LNCaP clone FGC (cell line): ENCODE measurements at regions not wholly inside any gene's neighbourhood (a gene's known extent, or its start where the extent isn't known, plus 50 kb on each side); places are given as distances from the start of the nearest gene placed in this dataset.
A peak's percentile ranks its signal among the peaks of the same experiment; 100 is the strongest.

Source experiments
- DNase-seq: peaks from one replicate; pipeline ENCODE4 v3.0.0-alpha.2; 2011; ENCODE audit warnings: low read depth
- H3K4me3 ChIP-seq: 2 replicates; pipeline ENCODE4 v1.5.1; 2011; ENCODE audit warnings: mild to moderate bottlenecking, low read depth, low read length, control low read depth
- TF ChIP-seq, protein P1 (sequence below): IDR thresholded peaks from 2 replicates; pipeline ENCODE4 v1.5.1; 2012; ENCODE audit warnings: mild to moderate bottlenecking; ENCODE audit not compliant: control insufficient read depth, insufficient read depth; ENCODE audit errors: extremely low read depth

DNA sequence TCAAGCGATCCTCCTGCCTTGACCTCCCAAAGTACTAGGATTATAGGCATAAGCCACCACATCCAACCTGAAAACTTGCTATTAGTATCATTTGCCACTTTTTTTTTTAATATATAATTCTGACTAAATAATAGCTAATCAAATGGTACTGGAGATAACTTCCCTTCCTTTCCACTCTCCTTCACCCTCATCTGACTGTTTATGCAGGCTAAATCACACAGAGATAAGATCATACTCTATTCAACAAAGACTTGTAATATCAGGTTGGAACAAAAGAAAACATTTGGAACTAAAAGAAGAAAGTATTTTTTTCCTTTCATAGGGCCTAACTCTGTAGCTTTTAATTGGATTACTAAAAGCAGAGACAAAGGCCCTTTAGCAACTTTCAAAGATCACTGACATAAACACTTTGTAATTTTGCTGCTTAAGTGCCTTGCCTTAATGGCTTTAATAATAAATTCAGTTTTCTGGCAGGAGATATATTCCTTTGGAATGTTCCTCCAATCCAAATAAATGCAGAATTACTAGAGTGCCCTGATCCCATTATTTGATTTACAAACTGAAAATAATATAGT lies 198.7 kb upstream of the ASCC3 start:
- TF ChIP-seq, protein P1, sequence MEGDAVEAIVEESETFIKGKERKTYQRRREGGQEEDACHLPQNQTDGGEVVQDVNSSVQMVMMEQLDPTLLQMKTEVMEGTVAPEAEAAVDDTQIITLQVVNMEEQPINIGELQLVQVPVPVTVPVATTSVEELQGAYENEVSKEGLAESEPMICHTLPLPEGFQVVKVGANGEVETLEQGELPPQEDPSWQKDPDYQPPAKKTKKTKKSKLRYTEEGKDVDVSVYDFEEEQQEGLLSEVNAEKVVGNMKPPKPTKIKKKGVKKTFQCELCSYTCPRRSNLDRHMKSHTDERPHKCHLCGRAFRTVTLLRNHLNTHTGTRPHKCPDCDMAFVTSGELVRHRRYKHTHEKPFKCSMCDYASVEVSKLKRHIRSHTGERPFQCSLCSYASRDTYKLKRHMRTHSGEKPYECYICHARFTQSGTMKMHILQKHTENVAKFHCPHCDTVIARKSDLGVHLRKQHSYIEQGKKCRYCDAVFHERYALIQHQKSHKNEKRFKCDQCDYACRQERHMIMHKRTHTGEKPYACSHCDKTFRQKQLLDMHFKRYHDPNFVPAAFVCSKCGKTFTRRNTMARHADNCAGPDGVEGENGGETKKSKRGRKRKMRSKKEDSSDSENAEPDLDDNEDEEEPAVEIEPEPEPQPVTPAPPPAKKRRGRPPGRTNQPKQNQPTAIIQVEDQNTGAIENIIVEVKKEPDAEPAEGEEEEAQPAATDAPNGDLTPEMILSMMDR, result no peak
- DNase-seq, result no peak
- H3K4me3 ChIP-seq, result no peak overlapping the region

DNA sequence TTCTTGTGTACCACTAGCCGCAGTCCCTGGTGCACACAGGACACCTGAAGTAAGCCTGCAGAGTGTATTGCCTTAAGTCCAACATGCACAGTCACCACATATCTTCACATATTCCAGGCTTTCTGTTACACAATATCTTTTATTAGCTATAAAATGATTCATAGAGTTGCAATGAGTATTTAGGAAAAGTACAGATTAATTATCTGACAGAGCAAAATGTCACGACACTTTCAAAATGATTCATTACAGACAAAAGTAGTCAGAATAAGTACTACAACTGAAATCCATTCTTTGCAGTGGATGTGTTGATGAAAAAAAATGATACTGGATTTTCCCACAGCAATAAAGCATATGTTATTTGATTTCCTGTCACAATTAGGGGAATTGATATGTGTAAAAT lies 199.5 kb upstream of the ASCC3 start:
- TF ChIP-seq, protein P1, result no peak
- peak; percentile 42 for DNase-seq

DNA sequence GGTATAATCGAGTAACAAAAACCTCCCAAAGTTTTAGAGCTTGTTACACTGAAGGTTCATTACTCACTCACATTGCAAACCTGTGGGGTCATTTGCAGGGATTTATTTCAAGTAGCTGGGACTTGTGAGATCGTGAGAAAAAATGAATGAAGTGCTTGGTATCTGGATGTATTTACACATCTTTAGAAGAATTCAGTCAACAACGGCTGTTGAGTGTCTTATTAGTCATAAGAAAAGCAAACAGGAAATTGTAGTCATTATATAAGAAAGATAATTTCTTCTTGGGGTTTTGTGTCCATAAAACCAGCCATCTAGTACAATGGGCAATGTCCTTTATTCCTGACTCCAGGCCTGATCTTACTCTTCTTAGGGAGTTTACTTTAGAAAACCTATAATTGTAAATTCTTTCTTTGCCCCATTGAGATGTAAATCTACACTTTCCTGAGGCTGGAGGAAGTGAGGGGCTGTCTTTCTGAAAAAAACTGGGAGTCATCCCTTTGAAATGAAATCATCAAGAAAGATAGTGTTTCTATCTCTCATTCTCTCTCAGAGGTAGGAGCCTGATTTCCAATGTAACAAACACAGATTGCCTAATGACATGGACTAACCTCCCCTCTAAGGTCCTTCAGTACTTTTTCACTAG lies 202.5 kb upstream of the ASCC3 start:
- DNase-seq, result peak; percentile 62
- H3K4me3 ChIP-seq, result no peak overlapping the region
- TF ChIP-seq, protein P1, result no peak

More for the DNA sequence above, 199.5 kb upstream of the ASCC3 start:
- H3K4me3 ChIP-seq, result no peak overlapping the region

DNA sequence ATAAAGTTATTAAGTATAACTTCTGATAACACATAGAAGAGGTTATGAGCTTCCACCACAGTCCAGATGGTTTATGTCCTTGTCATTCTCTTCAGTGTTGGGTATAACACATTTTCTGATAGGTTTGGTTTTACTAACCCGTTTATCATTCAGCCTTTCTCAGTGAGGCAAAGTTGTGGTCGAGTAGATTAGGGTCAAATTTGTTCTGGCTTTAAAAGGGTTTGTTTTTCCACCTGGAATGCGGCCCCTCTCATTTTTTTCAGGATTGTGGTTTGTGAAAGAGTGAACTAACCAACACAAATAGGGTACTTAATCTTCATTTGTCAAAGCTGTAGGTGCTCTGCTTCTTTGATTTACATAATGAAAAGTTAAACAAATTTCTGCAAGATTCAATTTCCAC lies 204.2 kb upstream of the ASCC3 start:
- TF ChIP-seq, protein P1, result no peak
- no peak overlapping the region for H3K4me3 ChIP-seq
- DNase-seq, result no peak

DNA sequence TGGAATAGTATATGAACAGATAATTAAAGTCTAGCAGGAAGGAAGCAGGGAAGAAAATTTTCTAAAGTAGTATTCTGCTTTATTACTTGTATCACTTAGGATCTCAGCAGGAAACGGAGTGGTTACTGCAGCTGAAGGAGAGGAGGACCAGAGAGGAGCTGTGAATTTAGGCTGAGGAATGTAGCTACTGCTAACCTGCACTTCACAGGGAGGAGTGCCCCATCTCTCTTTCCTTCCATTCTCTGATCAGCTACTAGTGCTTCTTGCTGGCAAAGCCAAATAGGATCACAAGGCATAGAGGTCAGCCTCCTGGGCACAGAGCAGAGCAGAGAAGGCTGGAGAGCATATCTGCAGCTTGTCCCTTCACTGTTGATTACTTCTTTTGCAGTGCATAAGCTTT lies 205.3 kb upstream of the ASCC3 start:
- no peak for DNase-seq

DNA sequence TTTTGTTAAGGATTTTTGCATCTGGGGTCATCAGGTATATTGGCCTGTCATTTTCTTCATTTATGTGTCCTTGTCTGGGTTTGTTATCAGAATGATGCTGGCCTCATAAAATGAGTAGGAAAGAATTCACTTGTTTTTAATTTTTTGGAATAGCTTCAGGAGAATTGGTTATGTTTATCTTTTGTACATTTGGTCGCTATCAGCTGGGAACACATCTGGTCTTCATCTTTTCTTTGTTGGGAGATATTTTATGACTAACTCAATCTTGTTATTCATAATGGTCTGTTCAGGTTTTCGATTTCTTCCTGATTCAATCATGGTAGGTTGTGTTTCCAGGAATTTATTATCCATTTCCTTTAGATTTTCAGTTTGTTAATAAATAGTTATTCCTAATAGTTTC lies 207.5 kb upstream of the ASCC3 start:
- no peak overlapping the region for H3K4me3 ChIP-seq
- TF ChIP-seq, protein P1, result no peak
- DNase-seq, result no peak

More for the DNA sequence above, 205.3 kb upstream of the ASCC3 start:
- TF ChIP-seq, protein P1, result no peak
- no peak overlapping the region for H3K4me3 ChIP-seq

DNA sequence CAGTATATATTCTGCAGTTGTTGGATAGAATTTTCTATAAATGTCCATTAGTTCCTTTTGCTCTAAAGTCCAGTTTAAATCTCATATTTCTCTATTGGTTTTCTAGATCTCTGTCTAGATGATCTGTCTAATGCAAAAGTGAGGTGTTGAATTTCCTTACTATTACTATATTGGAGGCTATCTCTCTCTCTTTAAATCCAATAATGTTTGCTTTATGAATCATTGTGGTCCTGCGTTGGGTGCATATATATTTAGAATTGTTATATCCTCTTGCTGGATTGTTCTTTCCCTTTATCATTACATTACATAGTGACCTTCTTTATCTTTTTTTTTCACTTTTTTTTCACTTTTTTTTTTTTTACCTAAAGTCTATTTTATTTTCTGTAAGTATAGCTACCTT lies 208.5 kb upstream of the ASCC3 start:
- no peak overlapping the region for H3K4me3 ChIP-seq
- TF ChIP-seq, protein P1, result no peak
- no peak for DNase-seq
